ENCODE measurements at regions not wholly inside any gene's neighbourhood (a gene's known extent, or its start where the extent isn't known, plus 50 kb on each side); places are given as distances from the start of the nearest gene placed in this dataset.

DNA sequence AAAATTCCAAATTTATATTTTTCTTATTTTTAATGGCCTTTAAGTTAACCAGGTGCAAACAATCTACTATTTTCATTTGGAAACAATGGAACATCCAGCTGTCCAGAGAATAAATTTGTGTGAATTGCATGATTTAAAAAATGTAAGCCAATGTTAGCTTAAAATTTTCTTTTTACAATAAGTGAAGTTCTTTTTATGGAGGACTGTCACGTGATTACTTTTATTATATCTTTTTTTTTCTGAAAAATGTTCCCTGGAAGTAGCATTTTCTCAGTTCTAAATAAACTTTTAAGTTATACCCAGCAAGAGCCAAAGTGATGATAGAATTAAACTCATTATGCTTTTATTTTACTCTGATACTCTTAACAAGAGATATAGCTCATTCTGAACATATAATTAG is 267.7 kb upstream of the SLC35B3 start:
- H3K27ac ChIP-seq (ENCODE audit: low read length), result no peak overlapping the region
- peaks cover 4% of the 10 kb centered on the region; the same call in 1 of the 2 replicates for H3K4me1 ChIP-seq (ENCODE audit: insufficient read depth, low read length)
- H3K4me3 ChIP-seq (ENCODE audit: low read length), result no peak overlapping the region
- H3K36me3 ChIP-seq (ENCODE audit: insufficient read depth, low read depth, low read length), result no peaks in the 10 kb centered on the region
- H3K9me3 ChIP-seq (ENCODE audit: insufficient read depth, low read depth, low read length), result no peaks in the 10 kb centered on the region
- H3K9ac ChIP-seq (ENCODE audit: low read depth, low read length), result no peak overlapping the region
- no peaks in the 10 kb centered on the region for H3K27me3 ChIP-seq (ENCODE audit: insufficient read depth, low read length)

DNA sequence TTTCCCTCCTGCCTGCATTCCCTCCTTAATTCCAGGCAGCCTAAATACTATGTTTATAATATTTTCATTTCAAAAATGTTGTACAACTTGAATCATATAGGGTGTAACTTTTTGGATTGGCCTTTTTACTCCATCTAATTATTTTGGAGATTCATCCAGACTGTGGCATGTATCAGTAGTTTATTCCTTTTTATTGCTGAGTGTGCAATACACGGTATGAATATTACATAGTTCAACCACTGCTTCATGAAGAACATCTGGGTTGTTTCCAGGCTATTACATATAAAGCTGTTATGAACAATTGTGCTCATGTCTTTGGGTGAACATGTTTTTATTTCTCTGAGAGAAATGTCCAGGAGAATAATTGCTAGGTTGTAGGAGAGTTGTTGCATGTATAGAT is 253.5 kb upstream of the SLC35B3 start:
- Histone ChIP-seq H3K36me3 (ENCODE audit: insufficient read depth, low read depth, low read length) (no peaks in the 10 kb centered on the region), H3K27ac (ENCODE audit: low read length) (no peak overlapping the region), H3K9ac (ENCODE audit: low read depth, low read length) (no peak overlapping the region), H3K9me3 (ENCODE audit: insufficient read depth, low read depth, low read length) (peaks cover 16% of the 10 kb centered on the region), H3K27me3 (ENCODE audit: insufficient read depth, low read length) (no peaks in the 10 kb centered on the region), H3K4me3 (ENCODE audit: low read length) (no peak overlapping the region), H3K4me1 (ENCODE audit: insufficient read depth, low read length) (no peaks in the 10 kb centered on the region)

DNA sequence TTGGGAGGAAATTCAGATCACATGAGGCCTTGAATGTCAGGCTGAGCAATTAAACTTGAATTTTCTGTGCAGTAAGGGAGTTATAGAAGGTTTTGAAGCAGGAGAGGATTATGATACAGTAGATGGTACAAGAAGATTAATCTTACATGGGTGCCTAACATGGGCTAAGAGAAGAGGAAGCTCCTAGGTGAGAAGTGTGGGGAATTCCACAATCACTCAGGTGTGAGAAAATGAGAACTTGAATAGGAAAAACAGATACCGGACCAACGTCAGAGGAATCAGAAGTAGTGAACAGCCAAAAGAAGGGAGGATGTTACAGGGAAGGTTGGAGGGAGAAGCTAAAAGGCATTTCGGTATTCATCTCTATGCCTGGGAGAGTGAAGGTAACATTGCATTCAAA is 250.7 kb upstream of the SLC35B3 start:
- Histone ChIP-seq H3K9me3 (ENCODE audit: insufficient read depth, low read depth, low read length) (no peaks in the 10 kb centered on the region), H3K4me1 (ENCODE audit: insufficient read depth, low read length) (no peaks in the 10 kb centered on the region), H3K4me3 (ENCODE audit: low read length) (no peak overlapping the region), H3K27me3 (ENCODE audit: insufficient read depth, low read length) (no peaks in the 10 kb centered on the region), H3K36me3 (ENCODE audit: insufficient read depth, low read depth, low read length) (no peaks in the 10 kb centered on the region), H3K9ac (ENCODE audit: low read depth, low read length) (no peak overlapping the region), H3K27ac (ENCODE audit: low read length) (no peak overlapping the region)

DNA sequence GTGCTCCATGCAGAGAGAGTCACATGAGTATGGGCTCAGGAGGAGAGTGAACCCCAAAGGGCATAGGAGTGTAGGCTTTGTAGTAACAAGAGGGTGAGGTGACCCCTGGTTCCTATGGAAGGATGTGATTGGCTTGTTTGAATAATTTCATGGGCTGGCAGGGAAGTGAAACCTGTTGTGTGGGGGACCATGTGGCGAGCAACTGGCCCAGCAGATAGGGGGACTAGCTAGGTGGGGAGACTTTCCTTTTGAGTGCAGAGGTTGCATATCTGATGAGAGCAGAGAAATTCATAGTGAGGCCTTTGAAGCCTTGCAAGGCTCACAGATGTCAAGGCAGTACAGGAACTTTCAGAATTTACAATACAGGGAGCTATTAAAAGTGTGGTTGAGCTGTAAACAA is 247.9 kb upstream of the SLC35B3 start:
- no peaks in the 10 kb centered on the region for H3K9me3 ChIP-seq (ENCODE audit: insufficient read depth, low read depth, low read length)
- no peaks in the 10 kb centered on the region for H3K36me3 ChIP-seq (ENCODE audit: insufficient read depth, low read depth, low read length)
- H3K27me3 ChIP-seq (ENCODE audit: insufficient read depth, low read length), result no peaks in the 10 kb centered on the region
- no peaks in the 10 kb centered on the region for H3K4me1 ChIP-seq (ENCODE audit: insufficient read depth, low read length)
- H3K9ac ChIP-seq (ENCODE audit: low read depth, low read length), result no peak overlapping the region
- H3K27ac ChIP-seq (ENCODE audit: low read length), result no peak overlapping the region
- H3K4me3 ChIP-seq (ENCODE audit: low read length), result no peak overlapping the region

DNA sequence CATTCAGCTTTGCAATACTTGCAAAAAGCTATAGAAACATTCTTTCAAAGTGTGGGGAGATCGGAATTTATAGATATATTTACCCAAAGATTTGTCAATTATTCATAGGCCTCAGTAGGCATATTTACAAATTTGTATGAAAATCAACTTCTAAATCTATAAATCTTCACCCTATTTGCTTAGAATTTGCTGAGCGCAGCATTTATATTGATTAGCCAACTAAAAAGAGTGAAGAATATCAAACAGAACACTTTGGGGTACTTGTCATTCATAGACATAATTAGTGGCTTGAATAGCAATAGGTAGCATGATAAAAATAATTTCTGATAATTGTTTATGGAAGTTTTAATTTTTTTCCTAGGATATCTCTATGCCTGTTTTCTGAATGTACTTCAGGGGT is 244.5 kb upstream of the SLC35B3 start:
- no peaks in the 10 kb centered on the region for H3K4me1 ChIP-seq (ENCODE audit: insufficient read depth, low read length)
- H3K9me3 ChIP-seq (ENCODE audit: insufficient read depth, low read depth, low read length), result no peaks in the 10 kb centered on the region
- no peaks in the 10 kb centered on the region for H3K27me3 ChIP-seq (ENCODE audit: insufficient read depth, low read length)
- no peaks in the 10 kb centered on the region for H3K36me3 ChIP-seq (ENCODE audit: insufficient read depth, low read depth, low read length)
- H3K27ac ChIP-seq (ENCODE audit: low read length), result no peak overlapping the region
- no peak overlapping the region for H3K4me3 ChIP-seq (ENCODE audit: low read length)
- H3K9ac ChIP-seq (ENCODE audit: low read depth, low read length), result no peak overlapping the region

DNA sequence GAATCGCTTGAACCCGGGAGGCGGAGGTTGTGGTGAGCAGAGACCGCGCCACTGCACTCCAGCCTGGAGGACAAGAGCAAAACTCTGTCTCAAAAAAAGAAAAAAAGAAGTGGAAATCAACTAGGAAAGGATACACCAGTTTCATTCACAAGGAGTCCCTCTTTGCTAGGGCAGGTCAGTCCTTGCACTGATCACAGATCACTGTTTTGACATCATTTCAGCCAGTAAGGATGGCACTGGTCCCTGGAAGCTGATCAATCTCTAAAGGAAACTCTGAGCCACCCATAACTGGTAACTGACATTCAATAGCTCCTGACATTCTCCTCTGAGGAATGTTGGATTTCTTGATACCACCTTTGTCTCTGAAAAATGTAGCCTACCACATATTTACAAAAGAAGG is 243.1 kb upstream of the SLC35B3 start:
- no peaks in the 10 kb centered on the region for H3K4me1 ChIP-seq (ENCODE audit: insufficient read depth, low read length)
- no peaks in the 10 kb centered on the region for H3K9me3 ChIP-seq (ENCODE audit: insufficient read depth, low read depth, low read length)
- H3K4me3 ChIP-seq (ENCODE audit: low read length), result no peak overlapping the region
- no peak overlapping the region for H3K9ac ChIP-seq (ENCODE audit: low read depth, low read length)
- no peaks in the 10 kb centered on the region for H3K27me3 ChIP-seq (ENCODE audit: insufficient read depth, low read length)
- H3K36me3 ChIP-seq (ENCODE audit: insufficient read depth, low read depth, low read length), result no peaks in the 10 kb centered on the region
- H3K27ac ChIP-seq (ENCODE audit: low read length), result no peak overlapping the region

DNA sequence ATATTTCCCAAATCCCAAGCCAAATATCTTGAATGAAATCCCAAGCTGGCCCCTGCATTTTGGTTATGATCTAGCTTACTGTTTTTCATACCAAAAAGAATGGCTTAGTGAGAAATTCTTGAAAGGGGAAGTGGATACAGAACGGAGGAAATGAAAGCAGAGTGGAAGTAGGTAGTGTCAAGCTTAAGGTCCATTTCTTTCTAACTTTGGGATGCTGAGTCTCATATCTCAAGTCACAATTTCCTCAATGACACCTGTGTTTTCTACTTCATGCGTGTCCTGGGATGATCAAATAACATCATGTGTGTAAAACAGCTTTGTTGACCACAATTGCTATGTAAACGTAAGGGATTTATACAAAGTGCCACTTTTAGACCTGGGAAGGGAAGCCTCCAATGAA is 238.8 kb upstream of the SLC35B3 start:
- Histone ChIP-seq H3K36me3 (ENCODE audit: insufficient read depth, low read depth, low read length) (no peaks in the 10 kb centered on the region), H3K9ac (ENCODE audit: low read depth, low read length) (no peak overlapping the region), H3K9me3 (ENCODE audit: insufficient read depth, low read depth, low read length) (no peaks in the 10 kb centered on the region), H3K27me3 (ENCODE audit: insufficient read depth, low read length) (no peaks in the 10 kb centered on the region), H3K27ac (ENCODE audit: low read length) (no peak overlapping the region), H3K4me3 (ENCODE audit: low read length) (no peak overlapping the region), H3K4me1 (ENCODE audit: insufficient read depth, low read length) (no peaks in the 10 kb centered on the region)

DNA sequence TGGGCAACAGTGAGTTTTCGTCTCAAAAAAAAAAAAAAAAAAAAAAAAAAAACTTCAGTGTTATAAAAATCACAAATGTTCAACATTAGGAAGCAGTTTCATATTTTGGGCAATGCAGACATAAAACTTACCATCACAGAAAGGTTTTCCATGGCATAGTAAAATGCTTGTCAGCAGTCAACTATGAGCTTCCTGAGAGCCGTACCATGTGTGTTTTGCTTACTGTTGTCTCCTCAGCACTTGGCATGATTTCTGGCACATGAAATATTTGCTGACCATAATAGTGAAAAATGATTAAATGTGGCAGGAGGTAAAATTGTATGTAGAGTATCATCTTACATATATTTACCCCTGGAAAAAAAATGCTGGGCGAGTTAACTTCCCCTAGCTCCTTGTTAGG is 237.5 kb upstream of the SLC35B3 start:
- Histone ChIP-seq H3K36me3 (ENCODE audit: insufficient read depth, low read depth, low read length) (no peaks in the 10 kb centered on the region), H3K27ac (ENCODE audit: low read length) (no peak overlapping the region), H3K9ac (ENCODE audit: low read depth, low read length) (no peak overlapping the region), H3K4me3 (ENCODE audit: low read length) (no peak overlapping the region), H3K27me3 (ENCODE audit: insufficient read depth, low read length) (no peaks in the 10 kb centered on the region), H3K4me1 (ENCODE audit: insufficient read depth, low read length) (no peaks in the 10 kb centered on the region), H3K9me3 (ENCODE audit: insufficient read depth, low read depth, low read length) (no peaks in the 10 kb centered on the region)

DNA sequence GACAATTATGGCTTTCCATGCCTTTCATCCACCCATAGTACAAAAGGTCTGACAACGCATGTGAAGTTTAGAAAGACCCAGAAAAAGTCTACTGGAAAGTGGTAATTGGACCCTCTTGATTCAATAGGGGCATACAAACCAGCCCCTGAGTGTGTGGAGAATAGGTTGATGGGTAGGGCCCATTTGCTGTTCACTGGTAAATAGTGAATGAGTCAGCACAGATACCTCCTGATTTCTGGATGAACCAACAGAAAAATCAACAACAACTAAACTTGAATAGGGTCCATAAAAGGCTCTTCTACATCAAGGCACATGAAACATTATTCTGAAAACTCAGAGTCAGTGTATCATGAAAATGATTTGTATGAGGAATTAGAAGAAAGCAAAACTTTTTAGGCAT is 235.4 kb upstream of the SLC35B3 start:
- Histone ChIP-seq H3K27me3 (ENCODE audit: insufficient read depth, low read length) (no peaks in the 10 kb centered on the region), H3K36me3 (ENCODE audit: insufficient read depth, low read depth, low read length) (no peaks in the 10 kb centered on the region), H3K4me1 (ENCODE audit: insufficient read depth, low read length) (no peaks in the 10 kb centered on the region), H3K4me3 (ENCODE audit: low read length) (no peak overlapping the region), H3K9me3 (ENCODE audit: insufficient read depth, low read depth, low read length) (no peaks in the 10 kb centered on the region), H3K9ac (ENCODE audit: low read depth, low read length) (no peak overlapping the region), H3K27ac (ENCODE audit: low read length) (no peak overlapping the region)

DNA sequence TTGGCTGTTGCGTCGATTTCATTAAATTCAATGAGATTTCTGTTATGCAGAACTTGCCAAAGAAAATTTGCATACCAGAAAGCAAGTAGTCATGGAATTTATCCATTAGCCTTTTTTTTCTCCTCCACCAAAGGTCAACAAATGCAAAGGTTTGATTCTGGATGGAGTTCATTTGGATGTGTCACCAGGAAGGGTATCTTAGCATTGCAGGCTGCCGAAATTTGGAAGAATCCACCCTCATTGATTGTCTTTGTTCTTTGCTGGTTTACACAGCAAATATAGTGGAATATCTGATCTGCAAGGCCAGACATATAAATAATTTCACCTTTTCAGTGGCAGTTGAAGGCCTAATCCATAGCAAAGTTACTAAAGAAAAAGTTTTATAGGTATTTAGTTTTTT is 229.4 kb upstream of the SLC35B3 start:
- H3K9ac ChIP-seq (ENCODE audit: low read depth, low read length), result no peak overlapping the region
- H3K4me1 ChIP-seq (ENCODE audit: insufficient read depth, low read length), result no peaks in the 10 kb centered on the region
- no peaks in the 10 kb centered on the region for H3K27me3 ChIP-seq (ENCODE audit: insufficient read depth, low read length)
- H3K4me3 ChIP-seq (ENCODE audit: low read length), result no peak overlapping the region
- no peak overlapping the region for H3K27ac ChIP-seq (ENCODE audit: low read length)
- no peaks in the 10 kb centered on the region for H3K9me3 ChIP-seq (ENCODE audit: insufficient read depth, low read depth, low read length)
- no peaks in the 10 kb centered on the region for H3K36me3 ChIP-seq (ENCODE audit: insufficient read depth, low read depth, low read length)

DNA sequence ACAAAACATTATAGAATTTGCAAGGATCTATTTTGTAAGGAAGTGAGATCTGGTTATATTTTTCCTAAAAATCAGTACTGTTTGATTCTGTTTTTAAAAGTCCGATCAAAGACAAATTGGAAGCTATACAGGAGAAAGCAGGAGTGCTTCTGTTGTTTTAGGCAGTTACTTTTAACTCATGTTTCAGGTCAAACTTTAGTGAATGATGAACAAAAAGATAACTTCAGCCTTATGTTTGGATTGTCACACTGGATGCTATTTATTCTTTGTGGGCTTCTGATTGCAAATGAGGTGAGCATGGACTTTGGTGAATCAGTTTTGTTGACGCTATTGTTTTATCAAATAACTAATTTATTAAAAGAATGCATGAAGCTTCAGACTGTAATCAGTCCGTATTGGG is 228.7 kb upstream of the SLC35B3 start:
- no peaks in the 10 kb centered on the region for H3K27me3 ChIP-seq (ENCODE audit: insufficient read depth, low read length)
- H3K36me3 ChIP-seq (ENCODE audit: insufficient read depth, low read depth, low read length), result no peaks in the 10 kb centered on the region
- H3K9ac ChIP-seq (ENCODE audit: low read depth, low read length), result no peak overlapping the region
- no peak overlapping the region for H3K27ac ChIP-seq (ENCODE audit: low read length)
- no peaks in the 10 kb centered on the region for H3K4me1 ChIP-seq (ENCODE audit: insufficient read depth, low read length)
- no peak overlapping the region for H3K4me3 ChIP-seq (ENCODE audit: low read length)
- H3K9me3 ChIP-seq (ENCODE audit: insufficient read depth, low read depth, low read length), result no peaks in the 10 kb centered on the region

DNA sequence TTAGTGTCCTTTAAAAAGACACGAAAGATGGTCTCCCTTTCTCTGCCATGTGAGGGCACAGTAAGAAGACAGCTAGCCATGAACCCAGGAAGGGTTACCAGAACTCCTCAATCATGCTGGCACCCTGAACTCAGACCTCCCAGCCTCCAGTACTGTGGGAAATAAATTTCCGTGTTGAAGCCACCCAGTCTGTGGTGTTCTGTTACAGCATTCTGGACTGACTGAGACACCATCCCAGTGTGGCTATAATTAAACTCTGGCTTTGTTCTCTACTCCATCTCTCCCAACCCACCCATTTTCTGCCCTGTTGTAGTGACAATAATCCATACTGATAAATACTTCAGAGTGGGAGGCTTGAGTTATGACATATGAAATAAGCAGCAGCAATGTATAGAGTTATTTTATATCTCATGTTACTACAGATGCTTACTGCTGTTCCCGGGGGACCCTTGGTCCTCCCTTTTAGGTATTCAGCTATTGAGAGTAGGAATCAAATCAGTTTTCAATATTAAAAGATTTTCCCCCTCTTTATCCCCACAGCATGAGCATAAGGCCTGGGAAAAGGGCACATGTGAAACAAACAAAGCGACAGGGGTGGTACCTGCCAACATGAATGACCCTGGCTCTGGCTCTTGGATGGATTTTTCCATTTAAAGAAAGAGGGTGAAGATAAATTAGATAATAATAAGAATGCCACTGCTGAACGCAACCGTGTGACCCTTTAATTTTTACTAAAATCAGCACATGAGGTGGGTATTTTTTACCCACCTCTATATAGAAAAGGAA is 224.3 kb upstream of the SLC35B3 start:
- Histone ChIP-seq H3K4me3 (ENCODE audit: low read length) (no peak overlapping the region), H3K27ac (ENCODE audit: low read length) (no peak overlapping the region)

More for the DNA sequence above, 224.3 kb upstream of the SLC35B3 start:
- Histone ChIP-seq H3K27me3 (ENCODE audit: insufficient read depth, low read length) (no peaks in the 10 kb centered on the region), H3K4me1 (ENCODE audit: insufficient read depth, low read length) (no peaks in the 10 kb centered on the region), H3K9ac (ENCODE audit: low read depth, low read length) (no peak overlapping the region), H3K36me3 (ENCODE audit: insufficient read depth, low read depth, low read length) (no peaks in the 10 kb centered on the region), H3K9me3 (ENCODE audit: insufficient read depth, low read depth, low read length) (no peaks in the 10 kb centered on the region)
